Omental fat pad (tissue), 3 donors: ENCODE measurements at regions not wholly inside any gene's neighbourhood (a gene's known extent, or its start where the extent isn't known, plus 50 kb on each side); places are given as distances from the start of the nearest gene placed in this dataset.

Experiments
- ATAC-seq: fragments of 150-250 bp; one replicate; pipeline ENCODE4 v1.9.1; 2016; ENCODE audit warnings: mild to moderate bottlenecking, moderate library complexity; ENCODE audit not compliant: low FRiP score
- DNase-seq: peaks from one replicate; pipeline ENCODE4 v3.0.0-alpha.2; 2019; ENCODE audit warnings: low spot score
- CTCF ChIP-seq, 3 donors: fragments of 450-650 bp; IDR thresholded peaks; one replicate each; pipeline ENCODE4 v1.5.1; 2016 to 2017; ENCODE audit warnings: antibody characterized with exemption in 3 of 3, mild to moderate bottlenecking in 3 of 3, moderate library complexity in 2 of 3

- DNase-seq (no peak), ATAC-seq (no peak)
- no peak for TF ChIP-seq CTCF (IDR thresholded peaks at IDR 0.05)
Measured at GRCh38 chr1:116311756-116312680, 61.0 kb upstream of the ATP1A1 start.

GRCh38 chr1:116312681-116313069 lies 60.4 kb upstream of the ATP1A1 start:
- ATAC-seq, result no peak
- TF ChIP-seq CTCF (IDR thresholded peaks at IDR 0.05), result no peak
- DNase-seq, result no peak

- no peak for DNase-seq
- ATAC-seq, result no peak
- TF ChIP-seq CTCF (IDR thresholded peaks at IDR 0.05), result no peak
Measured at GRCh38 chr1:116313776-116314175, 59.3 kb upstream of the ATP1A1 start.

- DNase-seq, result no peak
- TF ChIP-seq CTCF (IDR thresholded peaks at IDR 0.05), result no peak
- no peak for ATAC-seq
Measured at GRCh38 chr1:116314305-116314919, 58.6 kb upstream of the ATP1A1 start.

- ATAC-seq (no peak), DNase-seq (no peak)
- TF ChIP-seq CTCF (IDR thresholded peaks at IDR 0.05), result no peak
Measured at GRCh38 chr1:116316373-116316772, 56.7 kb upstream of the ATP1A1 start.

GRCh38 chr1:116318897-116319296 lies 54.1 kb upstream of the ATP1A1 start:
- no peak for TF ChIP-seq CTCF (IDR thresholded peaks at IDR 0.05)
- ATAC-seq, result no peak
- no peak for DNase-seq

- no peak for TF ChIP-seq CTCF (IDR thresholded peaks at IDR 0.05)
- DNase-seq, result no peak
Measured at GRCh38 chr1:116320874-116321273, 52.2 kb upstream of the ATP1A1 start.

More at GRCh38 chr1:116320874-116321273, 52.2 kb upstream of the ATP1A1 start:
- no peak for ATAC-seq
